Panc1 (cell line): ENCODE measurements at regions not wholly inside any gene's neighbourhood (a gene's known extent, or its start where the extent isn't known, plus 50 kb on each side); places are given as distances from the start of the nearest gene placed in this dataset.

ENCODE experiments used
- ATAC-seq: fragments of 200-7000 bp; cut with Tn5 transposase; 2 replicates; pipeline ENCODE4 v1.9.1; 2020; ENCODE audit warnings: mild to moderate bottlenecking, moderate library complexity
- BruUV-seq: library from RNA; stranded (reverse); fragments of 400-500 nt; replicated peaks from 2 replicates; lab custom pipeline; 2021; lab: Mats Ljungman, UMichigan
- CTCF ChIA-PET: fragments of 300-600 bp; sonication (Branson Sonifier 250); formaldehyde crosslinking; loops from one replicate; lab custom pipeline; 2022; ENCODE audit warnings: antibody characterized with exemption; lab: Charles Lee
- POLR2A ChIA-PET: fragments of 300-600 bp; sonication (Branson Sonifier 250); formaldehyde crosslinking; loops from one replicate; lab custom pipeline; 2022; ENCODE audit warnings: antibody characterized with exemption; lab: Charles Lee
- DNase-seq: peaks from one replicate; pipeline ENCODE4 v3.0.0-alpha.2; 2010; ENCODE audit warnings: low read depth, low spot score
- H3K27ac ChIP-seq: 2 replicates; pipeline ENCODE4 v1.5.1; 2011; ENCODE audit warnings: mild to moderate bottlenecking, low read length, inconsistent platforms
- H3K27me3 ChIP-seq: fragments of 200-500 bp; sonication (Bioruptor generic); 2 replicates; pipeline ENCODE4 v1.6.0; 2014; ENCODE audit warnings: low read length, inconsistent platforms; ENCODE audit not compliant: control insufficient read depth, insufficient read depth
- H3K36me3 ChIP-seq: fragments of 200-500 bp; sonication (Bioruptor generic); 2 replicates; pipeline ENCODE4 v1.5.1; 2014; ENCODE audit warnings: inconsistent platforms, mild to moderate bottlenecking, low read length, moderate library complexity; ENCODE audit not compliant: control insufficient read depth, insufficient read depth
- H3K4me1 ChIP-seq: 2 replicates; pipeline ENCODE4 v1.5.1; 2011; ENCODE audit warnings: inconsistent platforms, mild to moderate bottlenecking, low read length, moderate library complexity; ENCODE audit not compliant: control insufficient read depth, insufficient read depth
- H3K4me3 ChIP-seq, 2 experiments: 2 replicates each; pipeline ENCODE4 v1.5.1; 2011 to 2012; ENCODE audit warnings: low read depth in 2 of 2, low read length in 2 of 2, mild to moderate bottlenecking in 2 of 2, inconsistent platforms in 1 of 2, moderate library complexity in 1 of 2
- H3K9me3 ChIP-seq: fragments of 200-500 bp; sonication (Bioruptor generic); 2 replicates; pipeline ENCODE4 v1.5.1; 2014; ENCODE audit warnings: low read depth, mild to moderate bottlenecking, inconsistent platforms, low read length, moderate library complexity; ENCODE audit not compliant: control insufficient read depth, insufficient read depth
- POLR2AphosphoS5 ChIP-seq: IDR thresholded peaks from 2 replicates; pipeline ENCODE4 v1.6.1; 2012; ENCODE audit warnings: mild to moderate bottlenecking, low read depth, low read length, moderate library complexity
- SIN3A ChIP-seq: IDR thresholded peaks from 2 replicates; pipeline ENCODE4 v1.6.1; 2012; ENCODE audit warnings: low read depth, mild to moderate bottlenecking, low read length, moderate library complexity, borderline replicate concordance; ENCODE audit not compliant: insufficient read depth
- TCF7L2 ChIP-seq: IDR thresholded peaks from 2 replicates; pipeline ENCODE4 v1.6.1; 2011; ENCODE audit warnings: mild to moderate bottlenecking, low read depth, low read length, inconsistent platforms
- in situ Hi-C: cut with HindIII; loops from 2 replicates; pipeline ENCODE4 v1.10.0; 2016; ENCODE audit warnings: low sequenced_read_pairs, low pct_unique_long_range_greater_than_20kb
- intact Hi-C: fragments of 100-400 bp; cut with micrococcal nuclease; formaldehyde crosslinking; loops from one replicate; pipeline ENCODE4 v1.10.0; 2022; ENCODE audit not compliant: unreplicated experiment
- TF ChIP-seq, protein P1 (sequence below): fragments of 450-650 bp; IDR thresholded peaks from 2 replicates; pipeline ENCODE4 v1.5.1; 2017; ENCODE audit warnings: mild to moderate bottlenecking
- TF ChIP-seq, protein P2 (sequence below), 2 experiments: IDR thresholded peaks; 2 replicates each; pipeline ENCODE4 v1.6.1; 2011 to 2012; ENCODE audit warnings: low read depth in 2 of 2, control low read depth in 1 of 2, low read length in 1 of 2, mild to moderate bottlenecking in 1 of 2, moderate library complexity in 1 of 2; ENCODE audit not compliant: insufficient read depth in 1 of 2

DNA sequence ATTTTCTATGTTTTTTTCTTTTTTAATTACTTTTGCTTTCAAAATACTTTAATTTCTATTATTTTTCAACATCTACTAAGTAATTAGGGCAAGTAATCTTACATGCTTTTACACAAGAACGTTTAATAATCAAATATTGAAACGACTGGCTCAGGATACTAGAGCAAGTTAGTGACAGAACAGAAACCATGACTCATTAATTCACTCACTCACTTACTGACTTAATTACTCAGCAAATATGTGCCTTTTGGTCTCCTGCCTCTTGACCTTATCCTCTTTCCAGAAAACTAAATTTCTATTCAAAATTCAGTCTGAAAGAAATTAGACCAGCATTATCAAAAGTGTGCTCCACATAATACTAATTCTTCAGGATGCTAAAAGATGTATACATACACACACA, 314.9 kb upstream of the TEX13C start:
- no peak for DNase-seq
- ChIA-PET CTCF (no interaction called here), POLR2A (no interaction called here)
- H3K27me3 ChIP-seq: no peaks in the 10 kb centered on the region
- no peaks in the 10 kb centered on the region for H3K4me1 ChIP-seq
- in situ Hi-C loops: no loop called here
- BruUV-seq: no TSS peak
- intact Hi-C loops: no loop called here
- no peak for ATAC-seq
- no peaks in the 10 kb centered on the region for H3K36me3 ChIP-seq
- H3K27ac ChIP-seq: no peak overlapping the region
- TF ChIP-seq, protein P1, sequence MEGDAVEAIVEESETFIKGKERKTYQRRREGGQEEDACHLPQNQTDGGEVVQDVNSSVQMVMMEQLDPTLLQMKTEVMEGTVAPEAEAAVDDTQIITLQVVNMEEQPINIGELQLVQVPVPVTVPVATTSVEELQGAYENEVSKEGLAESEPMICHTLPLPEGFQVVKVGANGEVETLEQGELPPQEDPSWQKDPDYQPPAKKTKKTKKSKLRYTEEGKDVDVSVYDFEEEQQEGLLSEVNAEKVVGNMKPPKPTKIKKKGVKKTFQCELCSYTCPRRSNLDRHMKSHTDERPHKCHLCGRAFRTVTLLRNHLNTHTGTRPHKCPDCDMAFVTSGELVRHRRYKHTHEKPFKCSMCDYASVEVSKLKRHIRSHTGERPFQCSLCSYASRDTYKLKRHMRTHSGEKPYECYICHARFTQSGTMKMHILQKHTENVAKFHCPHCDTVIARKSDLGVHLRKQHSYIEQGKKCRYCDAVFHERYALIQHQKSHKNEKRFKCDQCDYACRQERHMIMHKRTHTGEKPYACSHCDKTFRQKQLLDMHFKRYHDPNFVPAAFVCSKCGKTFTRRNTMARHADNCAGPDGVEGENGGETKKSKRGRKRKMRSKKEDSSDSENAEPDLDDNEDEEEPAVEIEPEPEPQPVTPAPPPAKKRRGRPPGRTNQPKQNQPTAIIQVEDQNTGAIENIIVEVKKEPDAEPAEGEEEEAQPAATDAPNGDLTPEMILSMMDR: no peak
- TF ChIP-seq, protein P2, sequence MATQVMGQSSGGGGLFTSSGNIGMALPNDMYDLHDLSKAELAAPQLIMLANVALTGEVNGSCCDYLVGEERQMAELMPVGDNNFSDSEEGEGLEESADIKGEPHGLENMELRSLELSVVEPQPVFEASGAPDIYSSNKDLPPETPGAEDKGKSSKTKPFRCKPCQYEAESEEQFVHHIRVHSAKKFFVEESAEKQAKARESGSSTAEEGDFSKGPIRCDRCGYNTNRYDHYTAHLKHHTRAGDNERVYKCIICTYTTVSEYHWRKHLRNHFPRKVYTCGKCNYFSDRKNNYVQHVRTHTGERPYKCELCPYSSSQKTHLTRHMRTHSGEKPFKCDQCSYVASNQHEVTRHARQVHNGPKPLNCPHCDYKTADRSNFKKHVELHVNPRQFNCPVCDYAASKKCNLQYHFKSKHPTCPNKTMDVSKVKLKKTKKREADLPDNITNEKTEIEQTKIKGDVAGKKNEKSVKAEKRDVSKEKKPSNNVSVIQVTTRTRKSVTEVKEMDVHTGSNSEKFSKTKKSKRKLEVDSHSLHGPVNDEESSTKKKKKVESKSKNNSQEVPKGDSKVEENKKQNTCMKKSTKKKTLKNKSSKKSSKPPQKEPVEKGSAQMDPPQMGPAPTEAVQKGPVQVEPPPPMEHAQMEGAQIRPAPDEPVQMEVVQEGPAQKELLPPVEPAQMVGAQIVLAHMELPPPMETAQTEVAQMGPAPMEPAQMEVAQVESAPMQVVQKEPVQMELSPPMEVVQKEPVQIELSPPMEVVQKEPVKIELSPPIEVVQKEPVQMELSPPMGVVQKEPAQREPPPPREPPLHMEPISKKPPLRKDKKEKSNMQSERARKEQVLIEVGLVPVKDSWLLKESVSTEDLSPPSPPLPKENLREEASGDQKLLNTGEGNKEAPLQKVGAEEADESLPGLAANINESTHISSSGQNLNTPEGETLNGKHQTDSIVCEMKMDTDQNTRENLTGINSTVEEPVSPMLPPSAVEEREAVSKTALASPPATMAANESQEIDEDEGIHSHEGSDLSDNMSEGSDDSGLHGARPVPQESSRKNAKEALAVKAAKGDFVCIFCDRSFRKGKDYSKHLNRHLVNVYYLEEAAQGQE (IDR thresholded peaks at IDR 0.05; ENCODE audit: insufficient read depth in 1 of 2, low read depth in 2 of 2, low read length in 1 of 2): no peak
- TF ChIP-seq SIN3A (no peak), TCF7L2 (no peak), POLR2AphosphoS5 (no peak)
- H3K9me3 ChIP-seq: no peaks in the 10 kb centered on the region
- no peak overlapping the region for H3K4me3 ChIP-seq

DNA sequence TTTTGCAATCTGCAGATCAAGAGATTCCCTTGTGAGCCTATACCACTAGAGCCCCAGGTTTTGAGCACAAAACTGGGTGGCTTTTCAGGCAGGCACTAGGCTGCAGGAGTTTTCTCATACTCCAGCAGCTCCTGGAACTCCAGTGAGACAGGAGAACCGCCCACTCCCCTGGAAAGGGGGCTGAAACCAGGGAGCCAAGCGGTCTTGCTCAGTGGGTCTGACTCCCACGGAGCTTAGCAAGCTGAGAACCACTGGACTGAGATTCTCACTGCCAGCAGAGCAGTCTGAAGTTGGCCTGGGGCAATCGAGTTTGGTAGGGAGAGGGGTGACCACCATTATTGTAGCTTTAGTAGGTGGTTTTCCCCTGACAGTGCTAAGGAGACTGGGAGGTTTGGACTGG, 313.8 kb upstream of the TEX13C start:
- H3K4me3 ChIP-seq: no peak overlapping the region
- H3K27me3 ChIP-seq: no peaks in the 10 kb centered on the region
- no peak for TF ChIP-seq SIN3A
- ATAC-seq: no peak
- H3K9me3 ChIP-seq: no peaks in the 10 kb centered on the region
- ChIA-PET CTCF (no interaction called here), POLR2A (no interaction called here)
- no peak for DNase-seq
- in situ Hi-C loops: no loop called here
- H3K27ac ChIP-seq: no peak overlapping the region
- no TSS peak for BruUV-seq
- no peaks in the 10 kb centered on the region for H3K4me1 ChIP-seq
- no peaks in the 10 kb centered on the region for H3K36me3 ChIP-seq
- intact Hi-C loops: no loop called here

DNA sequence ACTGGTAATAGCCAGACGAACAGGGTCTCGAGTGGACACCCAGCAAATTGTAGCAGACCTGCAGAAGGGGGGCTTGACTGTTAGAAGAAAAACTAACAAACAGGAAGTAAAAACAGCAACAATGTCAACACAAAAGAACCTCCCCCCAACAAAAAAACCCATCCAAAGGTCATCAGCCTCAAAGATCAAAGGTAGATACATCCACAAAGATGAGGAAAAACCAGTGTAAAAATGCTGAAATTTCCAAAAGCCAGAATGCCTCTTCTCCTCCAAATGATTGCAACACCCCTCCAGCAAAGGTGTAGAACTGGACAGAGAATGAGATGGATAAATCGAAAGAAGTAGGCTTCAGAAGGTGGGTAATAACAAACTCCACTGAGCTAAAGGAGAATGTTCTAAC, 313.0 kb upstream of the TEX13C start:
- Histone ChIP-seq H3K36me3 (no peaks in the 10 kb centered on the region), H3K9me3 (no peaks in the 10 kb centered on the region), H3K4me1 (no peaks in the 10 kb centered on the region), H3K27ac (no peak overlapping the region), H3K27me3 (no peaks in the 10 kb centered on the region), H3K4me3 (no peak overlapping the region)
- ATAC-seq (no peak), DNase-seq (no peak)
- TF ChIP-seq, protein P2 (IDR thresholded peaks at IDR 0.05; ENCODE audit: insufficient read depth in 1 of 2, low read depth in 2 of 2, low read length in 1 of 2): no peak
- TF ChIP-seq SIN3A (no peak), TCF7L2 (no peak), POLR2AphosphoS5 (no peak)
- TF ChIP-seq, protein P1: no peak
- no TSS peak for BruUV-seq
- intact Hi-C loops: no loop called here
- ChIA-PET POLR2A (no interaction called here), CTCF (no interaction called here)
- in situ Hi-C loops: no loop called here
